Activated naive CD4-positive, alpha-beta T cell treated with Interleukin-2 at 50 U/mL for 16 hours (primary cell): ENCODE measurements at regions not wholly inside any gene's neighbourhood (a gene's known extent, or its start where the extent isn't known, plus 50 kb on each side); places are given as distances from the start of the nearest gene placed in this dataset.
"Not testable (repeated sequence)": the region's sequence is repeated elsewhere in the genome, so short reads cannot be mapped to it uniquely, and the experiment has no call there.

Experiments used
- DNase-seq: peaks from one replicate; pipeline ENCODE4 v3.0.0-alpha.2; 2020

- DNase-seq = no peak
Measured at GRCh38 chr5:72649449-72649848, 142.2 kb upstream of the ZNF366 start.

DNA sequence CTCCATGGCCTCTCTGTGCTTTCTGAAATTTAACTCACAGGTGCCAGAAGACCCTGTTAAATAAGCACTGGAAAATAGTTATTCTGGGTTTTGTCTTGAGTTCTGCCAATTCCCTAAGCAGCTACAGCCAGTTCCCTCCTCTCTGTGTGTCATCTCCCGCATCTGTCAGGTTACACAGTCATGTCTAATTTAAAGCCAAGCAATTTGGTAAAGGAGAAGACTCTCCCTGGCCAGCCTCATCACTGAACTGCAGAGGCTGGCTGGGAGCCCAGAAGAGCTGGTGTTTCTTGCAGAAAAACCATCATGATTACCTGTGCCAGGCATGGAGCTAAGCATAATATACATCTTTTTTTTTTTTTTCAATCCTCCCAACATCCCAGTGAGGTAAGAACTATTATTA lies 141.3 kb upstream of the ZNF366 start:
- no peak for DNase-seq

- DNase-seq = no peak
Measured at GRCh38 chr5:72647806-72648205, 140.6 kb upstream of the ZNF366 start.

- DNase-seq = no peak
Measured at GRCh38 chr5:72646246-72646866, 139.1 kb upstream of the ZNF366 start.

DNA sequence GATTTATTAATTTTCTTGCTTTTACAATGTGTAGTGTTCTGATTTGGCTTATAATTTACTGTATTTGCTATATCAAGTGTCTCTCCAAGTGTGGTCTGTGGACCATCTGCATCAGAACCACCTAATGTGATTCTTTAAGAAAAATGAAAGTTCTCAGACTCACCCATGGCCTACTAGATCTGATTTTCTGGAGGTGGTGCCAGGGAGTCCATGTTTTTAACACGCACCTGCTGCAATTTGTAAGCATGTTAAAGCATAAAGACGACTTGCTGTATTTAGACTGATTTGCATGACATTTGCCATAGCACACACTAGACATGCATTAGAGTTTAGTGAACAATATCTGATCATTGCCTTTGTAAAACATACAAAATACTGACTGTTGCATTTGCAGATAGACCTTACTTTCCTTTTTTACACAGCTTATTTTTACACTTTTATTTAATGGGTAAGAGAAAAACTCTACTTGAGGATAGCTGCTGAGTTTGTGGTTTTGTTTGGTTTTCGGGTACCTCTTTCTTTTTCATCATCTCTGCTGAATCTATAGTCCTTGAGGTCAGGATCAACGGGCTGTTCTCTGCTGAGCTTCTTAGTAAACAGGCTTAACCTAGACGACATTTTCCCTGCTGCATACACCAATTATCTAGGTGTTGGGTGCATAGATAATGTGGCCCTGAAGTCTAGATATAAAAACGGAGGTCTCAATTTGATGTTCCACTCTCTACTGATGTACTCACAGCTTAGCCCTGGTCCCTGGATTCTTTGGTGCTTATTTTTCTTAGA lies 138.0 kb upstream of the ZNF366 start:
- no peak for DNase-seq

- DNase-seq = no peak
Measured at GRCh38 chr5:72644296-72644695, 137.1 kb upstream of the ZNF366 start.

GRCh38 chr5:72641164-72641563 lies 134.0 kb upstream of the ZNF366 start:
- DNase-seq = no peak

DNA sequence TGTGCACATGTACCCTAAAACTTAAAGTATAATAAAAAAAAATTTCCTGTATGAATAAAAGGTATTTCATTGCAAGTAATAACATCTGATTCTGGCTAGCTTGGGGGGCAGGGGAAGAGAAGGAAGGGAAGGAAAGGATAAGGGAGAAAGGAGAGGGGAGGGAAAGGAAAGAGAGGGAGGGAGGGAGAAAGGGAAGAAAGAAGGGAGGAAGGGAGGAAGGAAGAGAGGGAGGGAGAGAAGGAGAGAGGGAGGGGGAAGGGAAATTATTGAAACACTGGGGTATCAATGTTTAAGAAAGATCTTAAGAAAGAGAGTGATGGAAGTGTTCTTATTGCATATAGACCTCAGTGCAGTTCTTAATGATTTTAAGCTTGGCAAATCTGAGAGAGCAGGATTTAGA lies 129.8 kb upstream of the ZNF366 start:
- DNase-seq = no peak

- DNase-seq = not testable (repeated sequence)
Measured at GRCh38 chr5:72636565-72636964, 129.4 kb upstream of the ZNF366 start.

- DNase-seq = no peak
Measured at GRCh38 chr5:72634444-72634843, 127.2 kb upstream of the ZNF366 start.

DNA sequence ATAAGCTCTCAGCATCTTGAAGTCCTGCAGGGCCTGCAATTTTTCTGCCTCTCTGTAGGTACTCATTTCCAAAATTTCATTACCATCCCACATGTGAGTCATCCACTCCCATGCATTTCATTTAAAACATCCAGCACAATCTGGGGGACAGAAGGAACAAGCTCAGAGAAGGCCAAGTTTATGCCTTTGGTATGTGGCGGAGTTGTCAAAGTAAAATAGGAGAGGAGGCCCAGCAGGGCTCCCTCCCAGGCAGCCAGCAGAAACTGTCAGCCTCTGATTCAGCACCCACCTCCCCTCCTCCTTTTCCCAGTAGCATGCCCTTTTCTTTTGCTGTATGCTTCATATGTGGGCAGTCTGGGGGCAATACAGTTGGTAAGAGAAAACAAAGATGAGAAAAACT lies 126.4 kb upstream of the ZNF366 start:
- DNase-seq = no peak

GRCh38 chr5:72633041-72633445 lies 125.8 kb upstream of the ZNF366 start:
- no peak for DNase-seq

DNA sequence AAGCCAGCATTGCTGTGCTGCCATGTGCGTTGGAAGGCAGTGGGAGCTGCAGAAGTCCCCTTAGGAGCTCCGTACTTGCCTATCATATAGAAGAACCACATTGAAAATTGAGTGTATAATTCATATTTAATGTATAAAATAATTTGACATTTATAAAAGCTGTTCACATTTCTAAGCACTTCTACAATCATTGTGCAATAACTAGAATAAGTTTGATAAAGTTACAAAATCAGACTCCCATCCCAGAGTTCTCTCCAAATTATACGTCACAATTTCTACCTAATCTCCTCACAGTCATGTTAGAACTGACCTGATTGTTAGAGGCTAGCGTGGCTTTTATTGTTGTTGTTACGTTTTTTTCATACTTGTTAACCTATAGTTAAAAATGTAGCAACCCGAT lies 123.5 kb upstream of the ZNF366 start:
- no peak for DNase-seq

- no peak for DNase-seq
Measured at GRCh38 chr5:72630081-72630480, 122.9 kb upstream of the ZNF366 start.

- no peak for DNase-seq
Measured at GRCh38 chr5:72628771-72629371, 121.7 kb upstream of the ZNF366 start.

DNA sequence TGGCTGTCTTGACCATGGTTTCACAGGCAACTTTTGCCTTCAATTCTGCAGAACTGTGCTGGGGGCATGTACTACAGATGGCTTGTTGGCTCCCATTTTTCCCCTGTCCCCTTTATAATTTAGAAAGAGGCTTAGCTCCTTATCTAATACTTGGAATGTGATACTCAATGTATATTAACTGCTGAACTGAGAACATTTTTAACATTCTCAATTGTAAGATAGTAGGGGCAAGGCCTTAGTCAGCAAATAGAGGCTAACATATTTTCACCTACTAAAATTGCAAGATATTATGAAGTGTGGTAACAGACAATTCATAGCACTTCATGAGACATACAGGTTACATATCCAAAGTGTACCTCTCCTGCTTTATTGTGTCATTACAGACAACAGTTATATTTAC lies 118.1 kb upstream of the ZNF366 start:
- no peak for DNase-seq

GRCh38 chr5:72624641-72625236 lies 117.5 kb upstream of the ZNF366 start:
- no peak for DNase-seq

GRCh38 chr5:72623936-72624335 lies 116.7 kb upstream of the ZNF366 start:
- no peak for DNase-seq

DNA sequence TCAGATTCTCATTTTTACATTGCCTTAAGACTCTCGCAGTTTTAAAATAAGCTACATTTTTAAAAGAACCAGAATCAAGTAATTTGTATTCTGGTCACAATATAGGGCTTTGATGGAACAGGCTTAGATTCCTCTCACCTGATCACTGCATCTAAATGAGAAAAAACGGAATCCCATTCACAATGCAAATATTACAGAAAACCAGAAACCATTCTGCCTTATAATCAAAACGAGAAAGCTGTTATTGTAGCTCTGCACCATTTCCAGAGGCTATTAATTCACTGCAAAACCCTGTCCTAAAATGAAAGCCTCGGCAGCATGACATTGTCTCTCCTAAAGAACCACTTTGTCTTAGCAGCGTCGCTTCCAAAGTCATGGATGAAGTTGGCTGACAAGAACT lies 116.1 kb upstream of the ZNF366 start:
- no peak for DNase-seq

GRCh38 chr5:72622170-72622760 lies 115.1 kb upstream of the ZNF366 start:
- no peak for DNase-seq

GRCh38 chr5:72621576-72621975 lies 114.4 kb upstream of the ZNF366 start:
- no peak for DNase-seq

DNA sequence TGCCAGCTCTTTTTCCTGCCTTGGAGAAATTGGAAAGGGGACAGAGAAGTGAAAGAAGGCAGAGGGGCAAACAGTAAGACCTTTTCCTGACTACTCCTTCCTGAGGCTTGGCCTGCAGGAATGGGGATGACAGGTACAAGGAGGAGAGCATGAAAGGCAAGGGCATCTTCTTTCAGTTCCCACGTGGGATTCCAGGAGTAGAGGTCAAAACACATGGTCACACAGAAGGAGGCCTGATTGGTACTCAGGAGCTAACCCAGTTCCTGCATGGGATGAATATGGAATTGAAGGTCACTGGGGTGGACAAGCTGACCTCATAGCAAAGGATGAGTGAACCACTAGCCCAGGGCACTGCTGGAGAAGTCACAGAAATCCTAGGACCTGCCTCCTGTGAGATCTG lies 112.5 kb upstream of the ZNF366 start:
- no peak for DNase-seq

DNA sequence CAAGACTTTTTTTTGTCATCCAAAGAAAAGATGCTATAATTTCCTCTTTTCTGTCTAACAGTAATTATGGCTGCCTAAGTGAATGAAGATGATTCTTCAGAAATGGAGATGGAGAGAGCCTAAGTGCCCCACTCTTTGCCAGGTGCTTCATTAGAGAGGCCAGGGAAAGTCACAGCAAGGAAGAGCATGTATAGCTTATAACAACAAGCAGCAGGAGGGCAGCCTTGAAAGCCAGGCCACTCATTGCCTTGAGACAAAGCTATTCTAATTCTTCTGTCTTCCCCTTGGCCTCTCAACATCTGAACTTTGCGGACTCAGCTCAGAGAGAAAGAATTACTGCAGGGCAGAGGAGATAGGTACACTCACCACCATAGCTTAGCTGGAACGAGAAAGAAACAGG lies 112.0 kb upstream of the ZNF366 start:
- DNase-seq = no peak

GRCh38 chr5:72618708-72619107 lies 111.5 kb upstream of the ZNF366 start:
- DNase-seq = no peak
